ENCODE measurements at regions not wholly inside any gene's neighbourhood (a gene's known extent, or its start where the extent isn't known, plus 50 kb on each side); places are given as distances from the start of the nearest gene placed in this dataset.

GRCh38 chr2:180577567-180577966 is 402.8 kb upstream of the UBE2E3 start:
- Histone ChIP-seq H3K9me2 (ENCODE audit: insufficient read depth) (no peaks in the 10 kb centered on the region), H3K79me2 (ENCODE audit: low read depth) (no peaks in the 10 kb centered on the region), H3K4me3 (no peak overlapping the region), H3F3A (ENCODE audit: insufficient read depth, low read depth) (peaks cover 11% of the 10 kb centered on the region), H4K20me1 (ENCODE audit: insufficient read depth) (no peaks in the 10 kb centered on the region), H3K9me3 (ENCODE audit: insufficient read depth, low read depth) (peaks cover 15% of the 10 kb centered on the region; the same call in 1 of the 2 replicates), H3K36me3 (ENCODE audit: low read depth) (0 out of 2 replicates have a peak, but pooled peaks cover 6% of the 10 kb centered on the region), H3K27me3 (ENCODE audit: insufficient read depth, low read depth) (no peaks in the 10 kb centered on the region), H2AFZ (no peak overlapping the region), H3K4me1 (replicated peaks; ENCODE audit: insufficient read depth) (peaks cover 27% of the 10 kb centered on the region), H3K27ac (no peak overlapping the region), H3K4me2 (no peak overlapping the region)
- BruUV-seq (replicated peaks) = no TSS peak
- DNase-seq = peak in 1 of 2 experiments; percentile 53
- TF ChIP-seq CTCF (conservative IDR thresholded peaks at IDR 0.05) = no peak
- TF ChIP-seq EZH2 (IDR thresholded peaks at IDR 0.05; ENCODE audit: low read depth) = no peak
- ChIA-PET POLR2A (ENCODE audit: unreplicated experiment) (no interaction called here), CTCF (no interaction called here)
- intact Hi-C loops (cut with micrococcal nuclease; ENCODE audit: unreplicated experiment) = loop anchor here (5.0 kb wide), 1 partner anchor 70 kb away; no protein-coding TSS in a partner anchor

- BruUV-seq (replicated peaks) = no TSS peak
- 0 out of 2 replicates have a peak, but pooled peaks cover 6% of the 10 kb centered on the region for H3K36me3 ChIP-seq (ENCODE audit: low read depth)
- POLR2A ChIA-PET (ENCODE audit: unreplicated experiment) = interaction anchor here (0.6 to 0.8 kb wide), 2 partner anchors 406 to 407 kb away, joined by 3 to 4 read pairs; partner anchors contain the start of gene UBE2E3
- intact Hi-C loops (cut with micrococcal nuclease; ENCODE audit: unreplicated experiment) = loop anchor here (1.0 to 2.0 kb wide), 5 partner anchors 53 to 405 kb away; no protein-coding TSS in a partner anchor
- no peak for TF ChIP-seq CTCF (conservative IDR thresholded peaks at IDR 0.05)
- TF ChIP-seq EZH2 (IDR thresholded peaks at IDR 0.05; ENCODE audit: low read depth) = no peak
- CTCF ChIA-PET = no interaction called here
- DNase-seq = peak; percentile 57 to 98
- H3K27ac ChIP-seq = peak overlapping the region; percentile 52
- H3K4me2 ChIP-seq = peak overlapping the region; percentile 30
- no peak overlapping the region; the same call in 1 of the 2 replicates for H3K4me3 ChIP-seq
- no peaks in the 10 kb centered on the region for H3K9me2 ChIP-seq (ENCODE audit: insufficient read depth)
- H3K27me3 ChIP-seq (ENCODE audit: insufficient read depth, low read depth) = no peaks in the 10 kb centered on the region
- H3K9me3 ChIP-seq (ENCODE audit: insufficient read depth, low read depth) = peaks cover 24% of the 10 kb centered on the region
- peaks cover 11% of the 10 kb centered on the region for H3F3A ChIP-seq (ENCODE audit: insufficient read depth, low read depth)
- H3K4me1 ChIP-seq (replicated peaks; ENCODE audit: insufficient read depth) = peaks cover 36% of the 10 kb centered on the region
- H4K20me1 ChIP-seq (ENCODE audit: insufficient read depth) = no peaks in the 10 kb centered on the region
- H2AFZ ChIP-seq = no peak overlapping the region
- H3K79me2 ChIP-seq (ENCODE audit: low read depth) = no peaks in the 10 kb centered on the region
These were observed 406.5 kb upstream of the UBE2E3 start for GRCh38 chr2:180573951-180574350.

DNA sequence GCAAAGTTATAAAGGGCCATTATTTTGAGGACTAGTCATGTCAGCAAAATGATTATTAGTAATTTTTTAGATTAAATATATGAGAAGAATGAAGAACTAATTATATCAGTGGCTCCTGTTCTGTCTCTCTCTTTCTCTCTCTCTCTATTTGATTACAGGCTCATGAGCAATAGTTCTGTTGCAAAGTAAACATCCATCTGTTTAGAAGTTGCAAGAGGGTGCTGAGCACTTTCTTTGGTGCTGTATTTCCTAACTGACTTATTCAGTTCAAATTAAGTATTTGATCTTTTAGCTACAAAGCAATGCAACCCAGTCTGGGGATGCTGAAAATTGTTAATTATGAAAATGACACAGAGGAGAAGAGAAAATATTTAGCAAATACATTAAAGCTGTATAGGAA is 408.1 kb upstream of the UBE2E3 start:
- Histone ChIP-seq H3K79me2 (ENCODE audit: low read depth) (no peaks in the 10 kb centered on the region), H2AFZ (no peak overlapping the region), H3K9me2 (ENCODE audit: insufficient read depth) (no peaks in the 10 kb centered on the region), H3K9me3 (ENCODE audit: insufficient read depth, low read depth) (peaks cover 24% of the 10 kb centered on the region), H3K27ac (no peak overlapping the region), H3K4me1 (replicated peaks; ENCODE audit: insufficient read depth) (peaks cover 36% of the 10 kb centered on the region), H3K27me3 (ENCODE audit: insufficient read depth, low read depth) (no peaks in the 10 kb centered on the region), H3K36me3 (ENCODE audit: low read depth) (0 out of 2 replicates have a peak, but pooled peaks cover 6% of the 10 kb centered on the region), H3K4me2 (no peak overlapping the region), H3K4me3 (no peak overlapping the region), H3F3A (ENCODE audit: insufficient read depth, low read depth) (peaks cover 11% of the 10 kb centered on the region), H4K20me1 (ENCODE audit: insufficient read depth) (no peaks in the 10 kb centered on the region)
- BruUV-seq (replicated peaks) = no TSS peak
- POLR2A ChIA-PET (ENCODE audit: unreplicated experiment) = no interaction called here
- CTCF ChIA-PET = no interaction called here
- intact Hi-C loops (cut with micrococcal nuclease; ENCODE audit: unreplicated experiment) = no loop called here
- TF ChIP-seq CTCF (conservative IDR thresholded peaks at IDR 0.05) = no peak
- no peak for TF ChIP-seq EZH2 (IDR thresholded peaks at IDR 0.05; ENCODE audit: low read depth)
- peak in 1 of 2 experiments; percentile 44 for DNase-seq
